HCT116 (cell line): ENCODE measurements at regions not wholly inside any gene's neighbourhood (a gene's known extent, or its start where the extent isn't known, plus 50 kb on each side); places are given as distances from the start of the nearest gene placed in this dataset.

Source experiments
- ATAC-seq: fragments of 200-7000 bp; cut with Tn5 transposase; 2 replicates; pipeline ENCODE4 v1.9.1; 2020; ENCODE audit warnings: mild to moderate bottlenecking, moderate library complexity
- BruUV-seq: library from RNA; stranded (reverse); fragments of 400-500 nt; replicated peaks from 2 replicates; lab custom pipeline; 2021; lab: Mats Ljungman, UMichigan
- CTCF ChIA-PET: fragments of 300-600 bp; sonication (Branson Sonifier 250); formaldehyde crosslinking; loops from one replicate; lab custom pipeline; 2021; ENCODE audit warnings: antibody characterized with exemption; lab: Charles Lee
- POLR2A ChIA-PET: fragments of 300-600, 350-600 bp; sonication (Branson Sonifier 250); formaldehyde crosslinking; loops from one replicate; lab custom pipeline; 2021; ENCODE audit warnings: antibody characterized with exemption; lab: Charles Lee
- RAD21 ChIA-PET, 2 experiments: fragments of 300-600 bp; sonication (Branson Sonifier 250); formaldehyde crosslinking; loops; one replicate each; lab custom pipeline; 2023; ENCODE audit warnings: low total read pairs in 2 of 2; ENCODE audit not compliant: uncharacterized antibody in 2 of 2, unreplicated experiment in 2 of 2, low non-redundant PET in 1 of 2; lab: Charles Lee
- DNase-seq: peaks from one replicate; pipeline ENCODE4 v3.0.0-alpha.2; 2010; ENCODE audit warnings: low read depth, low spot score
- H2AFZ ChIP-seq: fragments of 200-600 bp; shearing (Covaris generic), sonication (generic); 2 replicates; pipeline ENCODE4 v1.6.1; 2017; ENCODE audit warnings: low read depth, mixed run types, mixed read lengths, antibody characterized with exemption, low read length; ENCODE audit not compliant: poor library complexity, severe bottlenecking
- H3K27ac ChIP-seq: 2 replicates; pipeline ENCODE4 v1.5.1; 2012; ENCODE audit warnings: low read depth, low read length
- H3K27me3 ChIP-seq: fragments of 200-600 bp; sonication (generic); 2 replicates; pipeline ENCODE4 v1.6.1; 2016; ENCODE audit warnings: mixed run types, low read length, mixed read lengths; ENCODE audit not compliant: insufficient read depth
- H3K36me3 ChIP-seq, 2 experiments: fragments of 200-500 bp in 1 of 2; fragments of 200-600 bp in 1 of 2; sonication (Bioruptor generic) in 1 of 2; sonication (generic) in 1 of 2; 2 replicates each; pipeline versions ENCODE4 v1.5.1 to v1.6.1; 2014 to 2016; ENCODE audit warnings: low read length in 2 of 2, inconsistent platforms in 1 of 2, mixed read lengths in 1 of 2, mixed run types in 1 of 2; ENCODE audit not compliant: insufficient read depth in 2 of 2, control insufficient read depth in 1 of 2
- H3K4me1 ChIP-seq, 2 experiments: fragments of 200-600 bp in 1 of 2; sonication (generic) in 1 of 2; 2 replicates each; pipeline versions ENCODE4 v1.5.1 to v1.6.1; 2012 to 2017; ENCODE audit warnings: low read length in 2 of 2, inconsistent platforms in 1 of 2, mild to moderate bottlenecking in 1 of 2, mixed read lengths in 1 of 2, mixed run types in 1 of 2, moderate library complexity in 1 of 2; ENCODE audit not compliant: insufficient read depth in 2 of 2, control insufficient read depth in 1 of 2
- H3K4me2 ChIP-seq: fragments of 200-600 bp; sonication (generic); 2 replicates; pipeline ENCODE4 v1.6.1; 2017; ENCODE audit warnings: mixed run types, low read length, mixed read lengths
- H3K4me3 ChIP-seq, 2 experiments: fragments of 200-600 bp in 1 of 2; sonication (generic) in 1 of 2; replicated peaks in 1 of 2; 2 replicates each; pipeline ENCODE4 v1.5.1; 2011 to 2016; ENCODE audit warnings: low read length in 2 of 2, control low read depth in 1 of 2, low read depth in 1 of 2, mild to moderate bottlenecking in 1 of 2, mixed read lengths in 1 of 2, mixed run types in 1 of 2
- H3K79me2 ChIP-seq: fragments of 200-600 bp; sonication (generic); 2 replicates; pipeline ENCODE4 v1.6.1; 2017; ENCODE audit warnings: mild to moderate bottlenecking, mixed run types, low read length, moderate library complexity, mixed read lengths; ENCODE audit not compliant: insufficient read depth
- H3K9ac ChIP-seq: fragments of 200-600 bp; sonication (generic); 2 replicates; pipeline ENCODE4 v1.6.1; 2016; ENCODE audit warnings: low read length, mixed read lengths
- H3K9me2 ChIP-seq: fragments of 200-600 bp; sonication (generic), shearing (Covaris generic); 2 replicates; pipeline ENCODE4 v1.6.1; 2017; ENCODE audit warnings: mixed run types, mild to moderate bottlenecking, moderate library complexity; ENCODE audit not compliant: insufficient read depth
- H3K9me3 ChIP-seq, 2 experiments: fragments of 200-500 bp in 1 of 2; fragments of 200-600 bp in 1 of 2; sonication (Bioruptor generic) in 1 of 2; sonication (generic) in 1 of 2; 2 replicates each; pipeline ENCODE4 v1.6.1; 2014 to 2017; ENCODE audit warnings: low read length in 2 of 2, mixed read lengths in 2 of 2, inconsistent platforms in 1 of 2, low read depth in 1 of 2, mild to moderate bottlenecking in 1 of 2, mixed run types in 1 of 2, moderate library complexity in 1 of 2; ENCODE audit not compliant: control insufficient read depth in 1 of 2, insufficient read depth in 1 of 2
- H4K20me1 ChIP-seq: fragments of 200-600 bp; sonication (generic), shearing (Covaris generic); 2 replicates; pipeline ENCODE4 v1.6.1; 2017; ENCODE audit warnings: mixed run types, mild to moderate bottlenecking, moderate library complexity; ENCODE audit not compliant: insufficient read depth
- ATF3 ChIP-seq: IDR thresholded peaks from 2 replicates; pipeline ENCODE4 v1.6.1; 2012
- CBX3 ChIP-seq: IDR thresholded peaks from 2 replicates; pipeline ENCODE4 v1.6.1; 2012; ENCODE audit warnings: low read depth
- CEBPB ChIP-seq: IDR thresholded peaks from 2 replicates; pipeline ENCODE4 v1.6.1; 2012; ENCODE audit warnings: low read depth
- CTCF ChIP-seq, 3 experiments: fragments of 200-600 bp in 1 of 3; sonication (generic) in 1 of 3; IDR thresholded peaks in 2 of 3; conservative IDR thresholded peaks in 1 of 3; 2 replicates each; pipeline ENCODE4 v1.5.1; 2012 to 2017; ENCODE audit warnings: low read depth in 2 of 3, low read length in 2 of 3, antibody characterized with exemption in 1 of 3, borderline replicate concordance in 1 of 3, control low read depth in 1 of 3, mild to moderate bottlenecking in 1 of 3, mixed read lengths in 1 of 3, mixed run types in 1 of 3, moderate library complexity in 1 of 3; ENCODE audit not compliant: insufficient read depth in 1 of 3
- EGR1 ChIP-seq: IDR thresholded peaks from 2 replicates; pipeline ENCODE4 v1.6.1; 2012; ENCODE audit warnings: low read depth
- ELF1 ChIP-seq: IDR thresholded peaks from 2 replicates; pipeline ENCODE4 v1.6.1; 2012; ENCODE audit warnings: low read depth, borderline replicate concordance
- EZH2 ChIP-seq: fragments of 200-600 bp; sonication (generic); IDR thresholded peaks from 2 replicates; pipeline ENCODE4 v1.6.1; 2017; ENCODE audit warnings: antibody characterized with exemption, mixed run types
- EZH2phosphoT487 ChIP-seq: fragments of 200-600 bp; IDR thresholded peaks from 2 replicates; pipeline ENCODE4 v1.6.1; 2018; ENCODE audit warnings: antibody characterized with exemption, borderline replicate concordance
- FOSL1 ChIP-seq: IDR thresholded peaks from 2 replicates; pipeline ENCODE4 v1.6.1; 2012; ENCODE audit warnings: low read depth
- JUND ChIP-seq: IDR thresholded peaks from 2 replicates; pipeline ENCODE4 v1.6.1; 2012
- MAX ChIP-seq: IDR thresholded peaks from 2 replicates; pipeline ENCODE4 v1.6.1; 2012
- POLR2A ChIP-seq: IDR thresholded peaks from 2 replicates; pipeline ENCODE4 v1.7.0; 2011; ENCODE audit warnings: borderline replicate concordance; ENCODE audit not compliant: insufficient read depth, insufficient read length; ENCODE audit errors: extremely low read depth
- POLR2AphosphoS5 ChIP-seq: IDR thresholded peaks from 2 replicates; pipeline ENCODE4 v1.6.1; 2011; ENCODE audit warnings: mild to moderate bottlenecking, low read depth, low read length, moderate library complexity
- REST ChIP-seq: IDR thresholded peaks from 2 replicates; pipeline ENCODE4 v1.6.1; 2012; ENCODE audit warnings: low read depth
- SP1 ChIP-seq: IDR thresholded peaks from 2 replicates; pipeline ENCODE4 v1.6.1; 2012; ENCODE audit warnings: low read depth
- SRF ChIP-seq: IDR thresholded peaks from 2 replicates; pipeline ENCODE4 v1.6.1; 2012; ENCODE audit warnings: low read depth
- intact Hi-C: fragments of 100-400 bp; cut with micrococcal nuclease; formaldehyde crosslinking; loops from 2 replicates; pipeline ENCODE4 v1.10.0; 2022

GRCh38 chr1:55374216-55374615, 159.1 kb upstream of the USP24 start:
- ChIA-PET CTCF (interaction anchor here (0.7 to 1.5 kb wide), 2 partner anchors 10 to 16 kb away, joined by 3 to 5 read pairs; no protein-coding TSS in a partner anchor), RAD21 (no interaction called here), POLR2A (no interaction called here)
- no TSS peak for BruUV-seq
- no peaks in the 10 kb centered on the region for H4K20me1 ChIP-seq
- H3K27me3 ChIP-seq: no peaks in the 10 kb centered on the region
- H3K36me3 ChIP-seq: no peaks in the 10 kb centered on the region
- DNase-seq: no peak
- no peak overlapping the region for H3K9ac ChIP-seq
- no peaks in the 10 kb centered on the region for H3K79me2 ChIP-seq
- no peak for TF ChIP-seq CBX3
- no peak for TF ChIP-seq EGR1
- H3K4me3 ChIP-seq: no peak overlapping the region
- H3K9me3 ChIP-seq: no peaks in the 10 kb centered on the region
- intact Hi-C loops: no loop called here
- H3K4me2 ChIP-seq: no peak overlapping the region
- H3K27ac ChIP-seq: no peak overlapping the region
- H3K9me2 ChIP-seq: no peaks in the 10 kb centered on the region
- no peak overlapping the region for H2AFZ ChIP-seq
- peaks cover 0 to 20% of the 10 kb centered on the region in 2 experiments; a peak in 1 of 4 replicates for H3K4me1 ChIP-seq
- no peak for ATAC-seq

- no peak for DNase-seq
- POLR2A ChIA-PET: no interaction called here
These were observed 154.3 kb upstream of the USP24 start for GRCh38 chr1:55369474-55369873.

More at GRCh38 chr1:55369474-55369873, 154.3 kb upstream of the USP24 start:
- Histone ChIP-seq H3K27me3 (no peaks in the 10 kb centered on the region), H2AFZ (no peak overlapping the region), H4K20me1 (no peaks in the 10 kb centered on the region), H3K9me3 (no peaks in the 10 kb centered on the region), H3K27ac (no peak overlapping the region), H3K4me1 (no peaks in the 10 kb centered on the region), H3K9me2 (no peaks in the 10 kb centered on the region), H3K79me2 (no peaks in the 10 kb centered on the region), H3K36me3 (no peaks in the 10 kb centered on the region), H3K9ac (no peak overlapping the region), H3K4me2 (no peak overlapping the region), H3K4me3 (no peak overlapping the region)
- no peak for ATAC-seq
- TF ChIP-seq JUND (no peak), CBX3 (no peak), POLR2AphosphoS5 (no peak), CTCF (IDR thresholded peaks at IDR 0.05 in 2 of 3, conservative IDR thresholded peaks at IDR 0.05 in 1 of 3; ENCODE audit: borderline replicate concordance in 1 of 3, insufficient read depth in 1 of 3, low read depth in 2 of 3, low read length in 2 of 3) (no peak), POLR2A (no peak), CEBPB (no peak), EGR1 (no peak), REST (no peak), EZH2phosphoT487 (no peak), ELF1 (no peak), ATF3 (no peak), MAX (no peak), SP1 (no peak), FOSL1 (no peak), SRF (no peak), EZH2 (no peak)
- ChIA-PET RAD21 (no interaction called here), CTCF (no interaction called here)
- BruUV-seq: no TSS peak
- intact Hi-C loops: no loop called here
